ENCODE measurements at regions not wholly inside any gene's neighbourhood (a gene's known extent, or its start where the extent isn't known, plus 50 kb on each side); places are given as distances from the start of the nearest gene placed in this dataset.

DNA sequence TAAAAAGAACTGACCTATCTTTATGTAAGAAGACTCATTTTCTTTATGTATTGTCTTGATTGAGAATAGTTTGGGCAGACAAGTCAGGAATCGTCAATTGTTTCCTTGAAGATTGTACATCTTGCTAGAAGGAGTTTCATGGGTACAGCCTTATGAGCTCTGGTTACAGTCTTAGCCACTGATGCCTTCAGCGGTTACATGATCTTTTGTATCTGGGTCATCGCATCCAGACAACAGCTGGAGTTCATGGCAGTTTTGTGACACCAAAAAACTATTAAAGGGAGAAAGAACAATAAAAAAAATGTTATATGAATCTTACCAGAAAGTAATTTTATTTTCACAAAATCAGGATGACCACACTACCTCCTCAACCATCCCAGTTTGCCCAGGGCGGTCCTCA lies 520.5 kb upstream of the CDH7 start:
- intact Hi-C loops (cut with DNase I) = no loop called here
- Histone ChIP-seq H3K4me1 (no peaks in the 10 kb centered on the region), H3K9me3 (no peaks in the 10 kb centered on the region), H3K9ac (ENCODE audit: low read depth in 2 of 2, low read length in 2 of 2) (no peak overlapping the region), H3K4me3 (no peak overlapping the region), H3K27me3 (no peaks in the 10 kb centered on the region), H3K36me3 (no peaks in the 10 kb centered on the region), H3K27ac (no peak overlapping the region)
- DNase-seq = no peak
- TF ChIP-seq CTCF (IDR thresholded peaks at IDR 0.05) = no peak

GRCh38 chr18:65227970-65228369 lies 522.8 kb upstream of the CDH7 start:
- Histone ChIP-seq H3K27me3 (no peaks in the 10 kb centered on the region), H3K27ac (no peak overlapping the region), H3K36me3 (no peaks in the 10 kb centered on the region), H3K9ac (ENCODE audit: low read depth in 2 of 2, low read length in 2 of 2) (no peak overlapping the region), H3K4me3 (no peak overlapping the region), H3K4me1 (no peaks in the 10 kb centered on the region), H3K9me3 (no peaks in the 10 kb centered on the region)
- intact Hi-C loops (cut with DNase I) = no loop called here
- TF ChIP-seq CTCF (IDR thresholded peaks at IDR 0.05) = no peak
- no peak for DNase-seq

DNA sequence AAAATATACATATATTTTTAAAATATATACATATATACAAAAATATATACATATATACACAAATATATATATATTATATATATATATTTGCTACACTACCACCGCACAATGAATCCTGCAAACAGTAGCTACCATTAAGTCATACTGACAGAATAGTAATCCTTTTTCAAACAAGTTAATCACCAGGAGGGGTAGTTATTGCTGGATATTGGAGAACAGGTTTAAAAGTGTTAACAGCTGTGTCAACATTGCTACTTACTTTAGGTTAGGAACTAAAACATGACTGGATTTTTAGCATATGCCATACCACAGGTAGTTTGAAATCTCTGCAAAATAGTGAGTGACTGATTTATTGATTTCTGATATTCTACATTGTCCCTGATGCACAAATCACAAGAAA lies 529.1 kb upstream of the CDH7 start:
- Histone ChIP-seq H3K4me3 (no peak overlapping the region), H3K4me1 (no peaks in the 10 kb centered on the region), H3K27ac (no peak overlapping the region), H3K9me3 (no peaks in the 10 kb centered on the region), H3K27me3 (no peaks in the 10 kb centered on the region), H3K36me3 (no peaks in the 10 kb centered on the region), H3K9ac (ENCODE audit: low read depth in 2 of 2, low read length in 2 of 2) (no peak overlapping the region)
- intact Hi-C loops (cut with DNase I) = no loop called here
- DNase-seq = no peak
- TF ChIP-seq CTCF (IDR thresholded peaks at IDR 0.05) = no peak

DNA sequence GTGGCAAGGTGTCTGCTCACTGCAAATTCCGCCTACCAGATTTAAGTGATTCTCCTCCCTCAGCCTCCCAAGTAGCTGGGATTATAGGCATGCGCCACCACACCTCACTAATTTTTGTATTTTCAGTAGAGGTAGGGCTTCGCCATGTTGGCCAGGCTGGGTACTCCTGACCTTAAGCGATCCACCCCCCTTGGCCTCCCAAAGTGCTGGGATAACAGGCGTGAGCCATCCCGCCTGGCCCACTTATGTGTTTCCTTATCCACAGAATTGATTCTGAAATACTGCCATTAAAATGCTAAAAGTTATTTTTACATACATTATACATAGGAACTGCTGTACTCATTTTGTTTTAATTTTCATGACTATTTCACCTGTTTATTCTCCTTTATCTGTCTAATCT lies 529.7 kb upstream of the CDH7 start:
- H3K9me3 ChIP-seq = no peaks in the 10 kb centered on the region
- no peak overlapping the region for H3K27ac ChIP-seq
- DNase-seq = no peak
- H3K4me3 ChIP-seq = no peak overlapping the region
- intact Hi-C loops (cut with DNase I) = no loop called here
- no peak for TF ChIP-seq CTCF (IDR thresholded peaks at IDR 0.05)
- no peaks in the 10 kb centered on the region for H3K36me3 ChIP-seq
- no peak overlapping the region for H3K9ac ChIP-seq (ENCODE audit: low read depth in 2 of 2, low read length in 2 of 2)
- H3K27me3 ChIP-seq = no peaks in the 10 kb centered on the region
- H3K4me1 ChIP-seq = no peaks in the 10 kb centered on the region

DNA sequence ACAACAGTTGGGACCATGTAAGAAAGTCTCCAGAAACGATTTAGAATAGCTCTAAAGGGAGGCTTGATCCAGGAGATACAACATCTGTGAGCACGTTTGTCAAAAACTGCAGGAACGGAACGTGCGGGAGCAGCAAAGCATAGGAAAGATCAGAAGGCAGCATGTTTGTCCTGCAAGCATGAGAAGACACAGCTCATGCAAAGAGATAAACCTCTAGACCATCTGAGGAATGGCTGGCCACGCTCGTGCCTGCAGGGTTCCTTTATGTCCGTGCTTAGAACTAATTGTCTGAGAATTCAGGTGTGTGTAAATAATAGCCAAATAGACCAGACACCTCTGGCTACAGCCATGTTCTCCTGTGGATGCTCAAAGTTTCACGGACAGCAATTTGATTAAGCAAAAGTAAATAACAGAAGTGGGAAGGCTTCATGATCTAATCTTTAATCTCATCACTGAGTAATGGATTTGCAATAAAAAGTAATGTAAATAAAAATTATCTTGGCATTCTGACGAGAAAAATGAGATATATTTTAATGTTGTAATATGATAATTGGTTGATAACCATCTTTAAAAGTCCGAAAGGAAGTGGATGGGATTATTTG lies 534.8 kb upstream of the CDH7 start:
- H3K4me1 ChIP-seq = no peaks in the 10 kb centered on the region
- TF ChIP-seq CTCF (IDR thresholded peaks at IDR 0.05) = no peak
- no peaks in the 10 kb centered on the region for H3K9me3 ChIP-seq
- intact Hi-C loops (cut with DNase I) = no loop called here
- no peak overlapping the region for H3K4me3 ChIP-seq
- no peak for DNase-seq
- no peak overlapping the region for H3K27ac ChIP-seq
- H3K27me3 ChIP-seq = no peaks in the 10 kb centered on the region
- no peaks in the 10 kb centered on the region for H3K36me3 ChIP-seq
- H3K9ac ChIP-seq (ENCODE audit: low read depth in 2 of 2, low read length in 2 of 2) = no peak overlapping the region

All from colonic mucosa (tissue), 4 donors.